ENCODE measurements at regions not wholly inside any gene's neighbourhood (a gene's known extent, or its start where the extent isn't known, plus 50 kb on each side); places are given as distances from the start of the nearest gene placed in this dataset.
A peak's percentile ranks its signal among the peaks of the same experiment; 100 is the strongest.

- Histone ChIP-seq H3K79me1 (replicated peaks; ENCODE audit: low read length, poor library complexity, severe bottlenecking) (no peaks in the 10 kb centered on the region), H3K36me3 (ENCODE audit: control insufficient read depth in 1 of 2, insufficient read depth in 2 of 2, low read depth in 1 of 2, low read length in 2 of 2) (no peaks in the 10 kb centered on the region), H3K4me2 (ENCODE audit: low read length, poor library complexity, severe bottlenecking) (no peak overlapping the region), H3K4me1 (ENCODE audit: control insufficient read depth, insufficient read depth, low read depth, low read length) (peaks cover 2% of the 10 kb centered on the region), H2BK120ac (ENCODE audit: low read depth, low read length) (no peak overlapping the region), H3K4ac (ENCODE audit: low read depth in 1 of 2, low read length in 2 of 2) (no peak overlapping the region), H3K9ac (ENCODE audit: low read length) (no peak overlapping the region), H2BK12ac (ENCODE audit: low read length in 2 of 2) (no peak overlapping the region), H4K8ac (ENCODE audit: low read length) (no peak overlapping the region), H3K23ac (ENCODE audit: low read length in 2 of 2) (no peak overlapping the region), H3K14ac (ENCODE audit: low read length in 2 of 2) (no peak overlapping the region), H3K27ac (ENCODE audit: low read length, poor library complexity, severe bottlenecking) (no peak overlapping the region), H2AK5ac (ENCODE audit: low read length, severe bottlenecking) (no peak overlapping the region), H3K9me3 (ENCODE audit: control insufficient read depth, low read length) (no peaks in the 10 kb centered on the region), H3K18ac (ENCODE audit: low read depth in 1 of 2, low read length in 2 of 2) (no peak overlapping the region), H3K27me3 (ENCODE audit: control insufficient read depth in 1 of 2, insufficient read depth in 1 of 2, low read length in 2 of 2) (no peaks in the 10 kb centered on the region), H2BK15ac (ENCODE audit: low read depth, poor library complexity, severe bottlenecking) (no peak overlapping the region), H2BK5ac (ENCODE audit: low read depth, low read length, poor library complexity, severe bottlenecking) (no peak overlapping the region), H2AFZ (ENCODE audit: low read depth, low read length) (no peak overlapping the region), H3K4me3 (ENCODE audit: insufficient read depth in 1 of 2, low read depth in 1 of 2, low read length in 2 of 2) (no peak overlapping the region), H4K91ac (ENCODE audit: low read length) (no peak overlapping the region)
- peak; percentile 26 for DNase-seq
Measured at GRCh38 chr3:156760333-156760732, 65.8 kb upstream of the LEKR1 start.

- DNase-seq, result no peak
- H3K14ac ChIP-seq (ENCODE audit: low read length in 2 of 2), result no peak overlapping the region
- H2AK5ac ChIP-seq (ENCODE audit: low read length, severe bottlenecking), result no peak overlapping the region
- 22% methylated on average over 2 of the region's 2 CpGs for WGBS
- no peak overlapping the region for H2AFZ ChIP-seq (ENCODE audit: low read depth, low read length)
- H3K36me3 ChIP-seq (ENCODE audit: control insufficient read depth in 1 of 2, insufficient read depth in 2 of 2, low read depth in 1 of 2, low read length in 2 of 2), result no peaks in the 10 kb centered on the region
- no peak overlapping the region for H2BK120ac ChIP-seq (ENCODE audit: low read depth, low read length)
- no peak overlapping the region for H3K4me3 ChIP-seq (ENCODE audit: insufficient read depth in 1 of 2, low read depth in 1 of 2, low read length in 2 of 2)
- no peak overlapping the region for H4K91ac ChIP-seq (ENCODE audit: low read length)
- H3K4me1 ChIP-seq (ENCODE audit: control insufficient read depth, insufficient read depth, low read depth, low read length), result peaks cover 2% of the 10 kb centered on the region
- no peak overlapping the region for H2BK5ac ChIP-seq (ENCODE audit: low read depth, low read length, poor library complexity, severe bottlenecking)
- H3K9ac ChIP-seq (ENCODE audit: low read length), result no peak overlapping the region
- H3K23ac ChIP-seq (ENCODE audit: low read length in 2 of 2), result no peak overlapping the region
- H2BK12ac ChIP-seq (ENCODE audit: low read length in 2 of 2), result peak overlapping the region in 1 of 2 experiments; percentile 66
- H3K27ac ChIP-seq (ENCODE audit: low read length, poor library complexity, severe bottlenecking), result no peak overlapping the region
- no peaks in the 10 kb centered on the region for H3K79me1 ChIP-seq (replicated peaks; ENCODE audit: low read length, poor library complexity, severe bottlenecking)
- no peak overlapping the region for H3K4ac ChIP-seq (ENCODE audit: low read depth in 1 of 2, low read length in 2 of 2)
- H4K8ac ChIP-seq (ENCODE audit: low read length), result no peak overlapping the region
- peak overlapping the region in 1 of 2 experiments; percentile 73 for H3K18ac ChIP-seq (ENCODE audit: low read depth in 1 of 2, low read length in 2 of 2)
- no peaks in the 10 kb centered on the region for H3K9me3 ChIP-seq (ENCODE audit: control insufficient read depth, low read length)
- no peak overlapping the region for H3K4me2 ChIP-seq (ENCODE audit: low read length, poor library complexity, severe bottlenecking)
- H2BK15ac ChIP-seq (ENCODE audit: low read depth, poor library complexity, severe bottlenecking), result no peak overlapping the region
- H3K27me3 ChIP-seq (ENCODE audit: control insufficient read depth in 1 of 2, insufficient read depth in 1 of 2, low read length in 2 of 2), result no peaks in the 10 kb centered on the region
Measured at GRCh38 chr3:156761007-156761406, 65.1 kb upstream of the LEKR1 start.

DNA sequence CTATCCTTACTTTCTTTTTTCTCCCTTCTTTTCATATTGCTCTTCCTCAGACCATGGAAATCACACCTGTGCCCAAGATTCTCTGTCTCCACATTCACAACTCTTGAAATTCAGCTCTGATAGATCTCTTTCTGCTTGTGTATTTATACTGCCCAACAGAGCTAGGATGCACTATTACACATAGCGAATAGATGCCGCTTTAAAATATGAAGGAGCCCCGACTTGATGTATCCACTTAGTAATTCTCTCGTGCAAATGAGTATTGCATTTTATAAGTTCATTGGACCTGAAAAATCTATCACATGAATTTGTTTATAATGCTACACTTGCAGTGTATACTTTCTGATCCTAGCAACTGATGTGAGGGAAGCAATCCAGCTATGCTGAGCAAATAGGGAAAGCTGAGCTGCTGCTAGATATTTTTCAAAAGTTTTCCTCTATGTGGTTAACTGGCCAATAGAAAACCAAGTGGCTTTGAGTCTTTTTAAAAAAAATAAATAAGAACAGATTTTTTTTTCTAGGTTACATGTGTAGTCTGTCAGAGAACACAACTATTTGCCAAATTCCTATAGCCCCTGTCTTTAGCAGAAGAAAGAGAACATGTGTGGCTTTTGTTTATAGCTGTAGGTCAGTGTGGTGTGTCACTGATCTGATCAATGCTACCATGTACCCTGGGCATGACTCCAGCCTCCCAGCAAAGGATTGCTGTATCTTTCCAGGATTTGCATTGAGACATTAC, 64.3 kb upstream of the LEKR1 start:
- Histone ChIP-seq H4K8ac (ENCODE audit: low read length) (no peak overlapping the region), H3K9ac (ENCODE audit: low read length) (peak overlapping the region; percentile 25), H2AK5ac (ENCODE audit: low read length, severe bottlenecking) (no peak overlapping the region), H3K36me3 (ENCODE audit: control insufficient read depth in 1 of 2, insufficient read depth in 2 of 2, low read depth in 1 of 2, low read length in 2 of 2) (no peaks in the 10 kb centered on the region), H3K27ac (ENCODE audit: low read length, poor library complexity, severe bottlenecking) (no peak overlapping the region), H3K9me3 (ENCODE audit: control insufficient read depth, low read length) (no peaks in the 10 kb centered on the region), H2BK12ac (ENCODE audit: low read length in 2 of 2) (peak overlapping the region in 1 of 2 experiments; percentile 47), H3K79me1 (replicated peaks; ENCODE audit: low read length, poor library complexity, severe bottlenecking) (no peaks in the 10 kb centered on the region), H2BK120ac (ENCODE audit: low read depth, low read length) (no peak overlapping the region), H3K27me3 (ENCODE audit: control insufficient read depth in 1 of 2, insufficient read depth in 1 of 2, low read length in 2 of 2) (no peaks in the 10 kb centered on the region), H3K18ac (ENCODE audit: low read depth in 1 of 2, low read length in 2 of 2) (no peak overlapping the region), H2AFZ (ENCODE audit: low read depth, low read length) (no peak overlapping the region), H3K4me3 (ENCODE audit: insufficient read depth in 1 of 2, low read depth in 1 of 2, low read length in 2 of 2) (peak overlapping the region in 1 of 2 experiments; percentile 2), H3K4me2 (ENCODE audit: low read length, poor library complexity, severe bottlenecking) (no peak overlapping the region), H3K4me1 (ENCODE audit: control insufficient read depth, insufficient read depth, low read depth, low read length) (peaks cover 2% of the 10 kb centered on the region), H4K91ac (ENCODE audit: low read length) (no peak overlapping the region), H2BK15ac (ENCODE audit: low read depth, poor library complexity, severe bottlenecking) (no peak overlapping the region), H3K23ac (ENCODE audit: low read length in 2 of 2) (no peak overlapping the region), H3K4ac (ENCODE audit: low read depth in 1 of 2, low read length in 2 of 2) (no peak overlapping the region), H3K14ac (ENCODE audit: low read length in 2 of 2) (no peak overlapping the region), H2BK5ac (ENCODE audit: low read depth, low read length, poor library complexity, severe bottlenecking) (no peak overlapping the region)
- peak; percentile 18 for DNase-seq
- WGBS, result 100% methylated on average over 1 of the region's 4 CpGs

GRCh38 chr3:156762631-156763185, 63.4 kb upstream of the LEKR1 start:
- Histone ChIP-seq H3K36me3 (ENCODE audit: control insufficient read depth in 1 of 2, insufficient read depth in 2 of 2, low read depth in 1 of 2, low read length in 2 of 2) (no peaks in the 10 kb centered on the region), H3K23ac (ENCODE audit: low read length in 2 of 2) (no peak overlapping the region), H3K14ac (ENCODE audit: low read length in 2 of 2) (no peak overlapping the region), H3K27me3 (ENCODE audit: control insufficient read depth in 1 of 2, insufficient read depth in 1 of 2, low read length in 2 of 2) (no peaks in the 10 kb centered on the region), H3K4ac (ENCODE audit: low read depth in 1 of 2, low read length in 2 of 2) (no peak overlapping the region), H3K18ac (ENCODE audit: low read depth in 1 of 2, low read length in 2 of 2) (no peak overlapping the region), H2AK5ac (ENCODE audit: low read length, severe bottlenecking) (no peak overlapping the region), H3K27ac (ENCODE audit: low read length, poor library complexity, severe bottlenecking) (no peak overlapping the region), H2BK15ac (ENCODE audit: low read depth, poor library complexity, severe bottlenecking) (no peak overlapping the region), H3K4me1 (ENCODE audit: control insufficient read depth, insufficient read depth, low read depth, low read length) (peaks cover 2% of the 10 kb centered on the region), H3K4me3 (ENCODE audit: insufficient read depth in 1 of 2, low read depth in 1 of 2, low read length in 2 of 2) (no peak overlapping the region), H2BK12ac (ENCODE audit: low read length in 2 of 2) (no peak overlapping the region), H3K79me1 (replicated peaks; ENCODE audit: low read length, poor library complexity, severe bottlenecking) (no peaks in the 10 kb centered on the region), H4K91ac (ENCODE audit: low read length) (no peak overlapping the region), H3K9me3 (ENCODE audit: control insufficient read depth, low read length) (no peaks in the 10 kb centered on the region), H3K9ac (ENCODE audit: low read length) (peak overlapping the region; percentile 32), H2BK120ac (ENCODE audit: low read depth, low read length) (no peak overlapping the region), H3K4me2 (ENCODE audit: low read length, poor library complexity, severe bottlenecking) (no peak overlapping the region), H2BK5ac (ENCODE audit: low read depth, low read length, poor library complexity, severe bottlenecking) (no peak overlapping the region), H4K8ac (ENCODE audit: low read length) (no peak overlapping the region), H2AFZ (ENCODE audit: low read depth, low read length) (no peak overlapping the region)
- 68% methylated on average over 4 of the region's 4 CpGs for WGBS
- peak; percentile 70 for DNase-seq

All from mesenchymal stem cell (in vitro differentiated cells and primary cell).